GM18505 (cell line): ENCODE measurements at regions not wholly inside any gene's neighbourhood (a gene's known extent, or its start where the extent isn't known, plus 50 kb on each side); places are given as distances from the start of the nearest gene placed in this dataset.

Source experiments
- ATAC-seq: cut with Tn5 transposase; IDR thresholded peaks from one replicate; pipeline ENCODE4 v1.9.1; 2021; ENCODE audit not compliant: unreplicated experiment
- POLR2A ChIP-seq: IDR thresholded peaks from 4 replicates; pipeline ENCODE4 v1.6.1; 2011; ENCODE audit warnings: borderline replicate concordance; ENCODE audit not compliant: insufficient read depth, insufficient read length; ENCODE audit errors: extremely low read depth

- no peak for ATAC-seq
- TF ChIP-seq POLR2A = no peak
Measured at GRCh38 chr4:20302336-20302735, 50.6 kb downstream of the SLIT2 start.

- TF ChIP-seq POLR2A = no peak
- ATAC-seq = no peak
Measured at GRCh38 chr4:20305976-20306375, 54.3 kb downstream of the SLIT2 start.

- no peak for ATAC-seq
- no peak for TF ChIP-seq POLR2A
Measured at GRCh38 chr4:20311856-20312255, 60.2 kb downstream of the SLIT2 start.

DNA sequence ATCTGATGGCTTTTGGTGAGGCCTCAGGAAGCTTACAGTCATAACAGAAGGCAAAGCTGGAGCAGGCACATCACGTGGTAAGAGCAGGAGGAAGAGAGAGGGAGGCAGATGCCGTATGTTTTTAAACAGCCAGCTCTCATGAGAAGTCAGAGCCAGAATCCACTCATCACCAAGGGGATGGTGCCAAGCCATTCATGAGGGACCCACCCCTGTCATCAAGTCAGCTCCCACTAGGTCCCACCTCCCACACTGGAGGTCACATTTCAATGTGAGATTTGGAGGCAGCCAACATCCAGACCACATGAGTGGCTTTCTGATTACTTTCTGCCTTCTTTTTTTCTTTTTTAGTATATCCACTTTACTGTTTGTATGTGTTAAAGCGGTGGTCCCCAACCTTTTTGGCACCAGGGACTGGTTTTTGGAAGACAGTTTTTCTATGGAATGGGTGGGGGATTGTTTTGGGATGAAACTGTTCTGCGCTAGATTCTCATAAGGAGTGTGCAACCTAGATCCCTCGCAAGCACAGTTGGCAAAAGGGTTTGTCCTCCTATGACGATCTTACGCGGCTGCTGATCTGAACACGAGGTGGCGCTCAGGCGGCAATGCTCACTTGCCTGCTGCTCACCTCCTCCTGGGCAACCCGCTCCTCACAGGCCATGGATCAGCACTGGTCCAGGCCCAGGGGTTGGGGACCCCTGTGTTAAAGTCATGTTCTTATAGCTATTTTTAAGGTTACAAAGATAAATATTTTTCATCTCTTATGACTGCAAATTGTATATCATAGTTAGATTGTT is 61.7 kb downstream of the SLIT2 start:
- no peak for TF ChIP-seq POLR2A
- ATAC-seq = peak; percentile 85

DNA sequence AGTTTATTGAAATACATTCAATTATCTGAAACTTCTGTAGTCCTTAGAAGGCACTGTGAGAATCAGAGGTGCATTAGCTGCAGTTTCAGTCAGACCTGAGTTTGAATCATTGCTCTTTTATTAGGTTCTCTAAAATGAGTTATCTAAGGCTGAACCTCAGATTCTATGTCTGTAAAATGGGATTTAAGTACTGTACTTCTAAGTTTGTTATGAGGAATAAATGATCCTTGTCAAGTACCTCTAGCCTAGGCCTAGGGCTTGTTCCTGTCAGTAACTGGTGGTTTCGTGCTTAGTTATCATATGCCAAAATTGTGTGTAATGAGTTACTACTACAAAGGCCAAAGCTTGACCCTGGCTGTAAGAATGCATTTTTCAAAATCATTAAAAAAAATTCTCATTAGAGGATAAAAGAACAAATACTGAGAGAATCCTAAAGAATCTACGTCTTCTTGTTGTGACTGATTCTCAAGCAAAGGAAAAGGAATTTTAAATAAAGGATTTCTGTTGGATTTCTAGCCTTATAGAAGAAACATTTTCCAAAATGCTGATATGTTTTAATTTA is 65.8 kb downstream of the SLIT2 start:
- no peak for TF ChIP-seq POLR2A

DNA sequence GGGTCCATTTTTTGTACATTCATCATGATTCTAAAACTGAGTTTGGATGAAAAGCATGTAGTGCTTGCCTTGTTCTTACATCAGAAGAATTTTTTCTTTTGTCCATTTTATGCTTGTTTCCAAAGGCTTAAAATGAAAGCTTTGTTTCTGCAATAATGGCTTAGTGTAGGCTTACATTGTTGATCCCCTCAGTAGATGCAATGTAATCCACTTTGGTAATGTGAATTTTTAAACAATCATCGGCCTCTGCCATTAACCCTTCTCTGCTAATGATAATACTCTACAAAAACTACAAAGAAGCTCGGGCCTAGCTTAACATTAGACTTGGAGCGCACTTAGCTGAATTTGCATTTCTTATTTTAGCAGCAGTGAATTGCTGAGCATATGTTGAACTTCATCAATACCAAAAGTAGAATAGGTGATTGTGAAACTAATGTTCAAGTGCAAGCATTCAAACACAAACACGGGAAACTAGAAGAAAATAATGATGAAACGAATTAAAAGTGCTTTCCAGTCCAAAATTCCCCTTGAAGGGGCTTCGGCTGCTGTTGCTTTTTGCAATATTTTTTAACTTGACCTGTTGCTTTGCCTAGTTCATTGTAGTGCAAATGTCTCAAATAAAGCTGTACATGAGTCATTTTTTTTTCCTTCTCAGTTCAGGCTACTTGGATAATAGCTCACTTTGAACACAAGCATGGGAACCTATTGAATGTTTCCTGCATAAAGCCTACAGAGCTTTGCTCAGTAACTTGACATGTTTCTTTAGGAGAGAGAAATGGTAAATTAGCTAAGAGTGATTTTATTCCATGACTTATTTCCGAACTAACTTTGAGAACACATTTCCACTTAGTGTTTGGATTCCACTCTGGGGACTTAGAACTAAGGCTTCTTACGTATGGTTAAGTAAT is 66.5 kb downstream of the SLIT2 start:
- no peak for TF ChIP-seq POLR2A
- no peak for ATAC-seq

More for the DNA sequence above, 65.8 kb downstream of the SLIT2 start:
- no peak for ATAC-seq

GRCh38 chr4:20318909-20319277 is 67.2 kb downstream of the SLIT2 start:
- TF ChIP-seq POLR2A = no peak
- ATAC-seq = no peak

DNA sequence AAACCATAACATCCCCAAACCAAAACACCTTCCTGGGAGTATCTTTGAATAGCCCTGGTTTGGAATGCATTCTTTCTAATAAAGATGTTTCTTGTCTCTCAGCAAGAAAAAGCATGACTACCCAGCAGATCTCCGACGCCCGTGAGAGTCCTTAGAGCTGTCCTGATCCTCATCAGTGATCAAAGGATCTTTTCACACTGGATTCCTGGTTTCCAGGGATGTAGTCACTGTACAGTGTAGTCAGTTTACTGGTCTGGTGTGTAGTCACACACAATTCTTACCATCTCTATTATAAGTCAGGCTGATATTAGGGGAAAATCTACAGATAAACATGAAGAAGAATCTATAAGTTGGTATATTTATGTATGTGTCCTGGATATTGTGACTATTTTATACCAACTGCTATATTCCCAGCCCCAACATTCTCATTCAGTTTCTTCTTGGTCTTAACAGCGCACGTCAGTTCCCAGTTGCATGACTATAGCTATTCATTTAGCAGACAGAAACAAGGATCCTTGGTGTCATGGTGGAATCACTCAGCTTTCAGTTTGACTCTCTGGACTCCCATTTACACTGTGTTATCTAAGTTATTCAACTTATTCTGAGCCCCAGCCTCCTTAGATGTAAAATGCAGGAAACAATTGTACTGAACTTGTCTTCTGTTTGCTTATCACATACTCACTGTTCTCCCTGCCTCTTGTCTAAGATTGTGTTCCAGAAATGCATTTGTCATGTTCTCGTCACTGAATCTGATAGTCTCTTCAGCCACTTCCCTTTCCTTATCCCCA is 68.3 kb downstream of the SLIT2 start:
- TF ChIP-seq POLR2A = no peak
- no peak for ATAC-seq

DNA sequence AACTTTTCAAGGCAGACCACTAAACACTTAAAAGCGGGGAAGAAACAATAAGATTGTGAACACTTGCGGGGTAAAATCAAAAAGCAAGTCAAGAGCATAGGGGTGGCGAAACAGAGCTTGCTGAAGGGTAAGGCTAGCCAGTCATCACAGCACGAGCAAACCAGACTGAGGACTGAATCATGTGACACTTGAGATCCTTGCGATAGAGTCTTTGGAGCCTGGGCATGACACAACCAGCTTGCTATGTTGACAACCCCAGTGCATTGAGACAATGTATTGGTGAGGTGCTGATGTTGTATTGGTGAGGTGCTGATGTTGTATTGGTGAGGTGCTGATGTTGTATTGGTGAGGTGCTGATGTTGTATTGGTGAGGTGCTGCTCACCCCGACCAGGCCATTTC is 72.3 kb downstream of the SLIT2 start:
- ATAC-seq = no peak

DNA sequence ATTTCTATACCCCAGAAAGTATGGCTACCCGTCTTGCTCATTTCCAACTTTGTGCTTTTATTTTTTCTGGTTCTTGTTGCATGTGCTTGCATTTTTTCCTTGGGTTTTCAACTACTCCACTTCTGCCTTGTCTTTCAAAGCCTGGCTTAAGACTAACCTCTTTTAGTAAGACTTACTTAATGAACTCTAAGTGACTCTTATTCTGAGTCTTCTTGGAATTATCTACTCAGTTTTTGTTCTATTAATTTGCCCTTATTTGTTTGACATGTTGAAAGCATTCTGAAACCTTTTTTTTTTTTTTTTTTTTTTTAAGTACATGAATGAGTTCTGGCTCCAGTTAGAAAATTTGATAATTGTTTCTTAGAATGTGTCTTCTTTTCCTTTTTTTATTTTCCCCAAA is 74.8 kb downstream of the SLIT2 start:
- no peak for ATAC-seq
- TF ChIP-seq POLR2A = no peak

More for the DNA sequence above, 72.3 kb downstream of the SLIT2 start:
- TF ChIP-seq POLR2A = no peak

DNA sequence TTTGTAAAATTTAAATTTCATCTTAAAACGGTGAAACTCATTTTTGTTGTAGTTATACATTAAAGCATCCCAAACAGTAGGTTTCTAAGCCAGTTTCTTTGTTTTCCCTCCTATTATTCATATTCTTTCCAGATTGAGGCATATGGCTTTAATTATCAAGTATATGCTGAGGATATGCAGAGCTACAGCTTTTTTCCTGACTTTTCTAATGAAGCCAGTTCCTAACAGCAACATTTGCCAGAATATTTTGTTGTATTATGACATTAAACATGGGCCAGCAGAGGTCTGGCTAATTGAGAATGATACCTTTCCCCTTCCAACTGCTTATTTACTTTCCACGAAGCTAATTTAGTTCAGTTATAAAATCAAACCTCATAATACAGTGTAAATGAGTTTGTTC is 75.3 kb downstream of the SLIT2 start:
- ATAC-seq = no peak
- TF ChIP-seq POLR2A = no peak

DNA sequence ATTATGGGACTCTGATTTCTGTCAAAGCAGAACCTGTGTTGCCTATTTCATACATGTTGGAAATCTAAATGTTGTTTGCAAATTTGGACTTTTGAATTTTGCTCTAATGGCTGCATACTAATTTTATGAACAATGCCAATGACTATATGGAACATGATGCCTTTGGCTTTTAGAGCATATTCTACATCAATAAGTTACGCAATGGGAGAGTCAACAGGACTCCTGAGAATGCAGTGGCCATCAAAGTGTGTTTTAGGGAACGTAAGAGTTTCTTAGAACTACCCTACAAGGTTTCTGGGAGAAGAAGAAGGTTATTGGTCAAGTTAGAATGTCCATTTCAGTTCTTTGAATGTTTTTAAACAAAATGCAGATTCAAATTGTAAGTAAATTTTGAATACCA is 76.1 kb downstream of the SLIT2 start:
- no peak for ATAC-seq
- TF ChIP-seq POLR2A = no peak

DNA sequence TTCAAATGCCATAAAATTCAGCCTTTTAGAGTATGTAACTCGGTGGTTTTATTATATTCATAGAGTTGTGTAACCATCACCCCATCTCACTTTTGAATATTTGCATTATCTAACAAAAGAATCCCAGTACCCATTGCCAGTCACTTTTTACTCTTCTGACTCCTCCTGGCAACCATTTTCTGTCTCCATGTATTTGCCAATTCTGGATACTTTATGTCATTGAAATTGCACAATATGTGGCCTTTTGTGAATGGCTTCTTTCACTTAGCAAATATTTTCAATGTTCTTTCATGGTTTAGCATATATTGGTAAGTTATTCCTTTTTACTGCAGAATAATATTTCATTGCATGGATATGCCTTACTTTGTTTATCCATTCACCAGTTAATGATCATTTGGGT is 79.9 kb downstream of the SLIT2 start:
- no peak for TF ChIP-seq POLR2A

DNA sequence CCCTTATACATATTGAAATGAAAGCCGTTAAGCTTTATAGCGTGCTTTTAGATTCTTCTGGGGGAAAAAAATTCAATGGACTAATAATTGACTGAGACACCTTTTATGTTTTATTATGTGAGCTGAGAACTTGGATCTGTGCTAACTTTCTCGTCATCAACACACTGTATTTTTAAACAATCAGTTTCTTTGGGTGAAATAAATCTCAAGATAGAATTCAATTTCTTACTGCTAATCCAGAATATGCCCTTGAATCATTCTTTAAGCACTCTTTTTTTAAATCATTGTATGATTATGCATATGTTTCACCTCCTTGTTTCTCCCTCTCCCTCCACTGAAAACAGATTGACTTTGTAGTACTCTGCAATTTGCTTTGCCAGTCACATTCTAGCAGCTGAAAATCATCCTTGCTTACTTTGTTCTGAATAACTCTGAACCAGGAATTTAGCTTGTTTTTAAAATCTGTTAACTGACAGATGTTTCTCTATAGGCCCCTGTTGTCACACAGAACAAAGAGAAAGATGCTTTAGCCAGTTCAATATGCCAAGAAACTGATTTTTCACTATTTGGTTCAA is 81.5 kb downstream of the SLIT2 start:
- no peak for TF ChIP-seq POLR2A
- no peak for ATAC-seq

More for the DNA sequence above, 79.9 kb downstream of the SLIT2 start:
- ATAC-seq = no peak
